ENCODE measurements at regions not wholly inside any gene's neighbourhood (a gene's known extent, or its start where the extent isn't known, plus 50 kb on each side); places are given as distances from the start of the nearest gene placed in this dataset.
"Not testable (repeated sequence)": the region's sequence is repeated elsewhere in the genome, so short reads cannot be mapped to it uniquely, and the experiment has no call there.

GRCh38 chr10:100637785-100638184 lies 102.0 kb downstream of the HIF1AN start:
- Histone ChIP-seq H3K4me2 (ENCODE audit: insufficient read depth, low read length) (no peak overlapping the region), H3K4me1 (ENCODE audit: control insufficient read depth, extremely low read depth, insufficient read depth, low read length) (no peaks in the 10 kb centered on the region), H3K36me3 (ENCODE audit: control insufficient read depth in 2 of 2, extremely low read depth in 1 of 2, insufficient read depth in 2 of 2, low read length in 2 of 2) (no peaks in the 10 kb centered on the region), H3K27me3 (ENCODE audit: control insufficient read depth in 2 of 2, insufficient read depth in 2 of 2, low read length in 2 of 2) (peaks cover 16 to 21% of the 10 kb centered on the region in 2 experiments), H3K79me2 (ENCODE audit: control insufficient read depth, insufficient read depth, low read length) (no peaks in the 10 kb centered on the region), H4K20me1 (replicated peaks; ENCODE audit: control insufficient read depth, extremely low read depth, insufficient read depth, low read length) (no peaks in the 10 kb centered on the region), H3K9ac (replicated peaks; ENCODE audit: extremely low read depth, insufficient read depth, low read length) (no peak overlapping the region), H3K27ac (ENCODE audit: insufficient read depth, low read depth, low read length) (no peak overlapping the region), H3K9me1 (replicated peaks; ENCODE audit: control insufficient read depth, extremely low read depth, insufficient read depth, low read length) (no peaks in the 10 kb centered on the region), H3K9me3 (replicated peaks; ENCODE audit: control insufficient read depth, insufficient read depth, low read length) (no peaks in the 10 kb centered on the region), H3K4me3 (replicated peaks in 1 of 3; ENCODE audit: insufficient read depth in 1 of 3, low read depth in 1 of 3, low read length in 3 of 3) (no peak overlapping the region), H2AFZ (ENCODE audit: low read depth, low read length) (no peak overlapping the region)
- no peak for TF ChIP-seq POLR2AphosphoS5 (IDR thresholded peaks at IDR 0.05; ENCODE audit: insufficient read depth, low read depth, low read length)
- TF ChIP-seq CTCF (IDR thresholded peaks at IDR 0.05; ENCODE audit: extremely low read depth in 1 of 2, insufficient read depth in 1 of 2, low read depth in 1 of 2, low read length in 2 of 2): peak; percentile 29 to 74
- BruUV-seq (replicated peaks): no TSS peak
- dilution Hi-C loops (cut with MboI; ENCODE audit: extremely low pct_ligation_motif_present, low sequenced_read_pairs): no loop called here
- ChIA-PET POLR2A (no interaction called here), CTCF (interaction anchor here (0.5 to 2.2 kb wide), 5 partner anchors 106 to 829 kb away, joined by 4 to 11 read pairs (median 5); no protein-coding TSS in a partner anchor)
- intact Hi-C loops (cut with micrococcal nuclease): no loop called here
- peak; percentile 8 for DNase-seq (ENCODE audit: low read depth, low spot score)
- no peak for FAIRE-seq

- H4K20me1 ChIP-seq (replicated peaks; ENCODE audit: control insufficient read depth, extremely low read depth, insufficient read depth, low read length); H3K36me3 ChIP-seq (ENCODE audit: control insufficient read depth in 2 of 2, extremely low read depth in 1 of 2, insufficient read depth in 2 of 2, low read length in 2 of 2); CTCF ChIA-PET; BruUV-seq (replicated peaks); H3K4me1 ChIP-seq (ENCODE audit: control insufficient read depth, extremely low read depth, insufficient read depth, low read length); DNase-seq (ENCODE audit: low read depth, low spot score); H2AFZ ChIP-seq (ENCODE audit: low read depth, low read length); FAIRE-seq; H3K9ac ChIP-seq (replicated peaks; ENCODE audit: extremely low read depth, insufficient read depth, low read length); dilution Hi-C loops (cut with MboI; ENCODE audit: extremely low pct_ligation_motif_present, low sequenced_read_pairs); H3K4me3 ChIP-seq (replicated peaks in 1 of 3; ENCODE audit: insufficient read depth in 1 of 3, low read depth in 1 of 3, low read length in 3 of 3); H3K79me2 ChIP-seq (ENCODE audit: control insufficient read depth, insufficient read depth, low read length); POLR2A ChIA-PET; H3K9me3 ChIP-seq (replicated peaks; ENCODE audit: control insufficient read depth, insufficient read depth, low read length); intact Hi-C loops (cut with micrococcal nuclease); H3K27ac ChIP-seq (ENCODE audit: insufficient read depth, low read depth, low read length); H3K9me1 ChIP-seq (replicated peaks; ENCODE audit: control insufficient read depth, extremely low read depth, insufficient read depth, low read length); H3K4me2 ChIP-seq (ENCODE audit: insufficient read depth, low read length): not testable (repeated sequence)
- H3K27me3 ChIP-seq (ENCODE audit: control insufficient read depth in 2 of 2, insufficient read depth in 2 of 2, low read length in 2 of 2): peaks cover 16 to 23% of the 10 kb centered on the region in 2 experiments
These were observed 103.2 kb downstream of the HIF1AN start for GRCh38 chr10:100638969-100639368.

Data from endothelial cell of umbilical vein (primary cell).